K562 (cell line): ENCODE measurements at regions not wholly inside any gene's neighbourhood (a gene's known extent, or its start where the extent isn't known, plus 50 kb on each side); places are given as distances from the start of the nearest gene placed in this dataset.

ENCODE experiments used
- ATAC-seq: fragments of 200-7000 bp; cut with Tn5 transposase; 3 replicates; pipeline ENCODE4 v1.9.1; 2020; ENCODE audit warnings: moderate library complexity
- BruUV-seq: library from RNA; stranded (reverse); fragments of 400-500 nt; replicated peaks from 2 replicates; lab custom pipeline; 2021; lab: Mats Ljungman, UMichigan
- CTCF ChIA-PET: fragments of 300-600 bp; formaldehyde crosslinking; extraction: SDS; loops from one replicate; lab custom pipeline; 2021; ENCODE audit warnings: low intra/inter-chr PET ratio; lab: Yijun Ruan, JAX
- POLR2A ChIA-PET: fragments of 300-600, 350-650 bp; sonication (Branson Sonifier 250); formaldehyde crosslinking; extraction: SDS; loops from one replicate; lab custom pipeline; 2021; ENCODE audit warnings: antibody characterized with exemption, inconsistent platforms; lab: Yijun Ruan, JAX
- DNase-seq, 4 experiments: peaks; one replicate each; pipeline versions ENCODE4 v3.0.0 to v3.0.0-alpha.2; 2011 to 2018; ENCODE audit warnings: low spot score in 3 of 4, mixed read lengths in 3 of 4; ENCODE audit errors: extremely low read depth in 1 of 4
- FAIRE-seq: peaks from 2 replicates; lab custom pipeline; 2011; peaks lifted over from hg19 to GRCh38; lab: Jason Lieb, UNC
- H2AFZ ChIP-seq: 2 replicates; pipeline ENCODE4 v1.6.0; 2011; ENCODE audit warnings: low read depth, low read length, control low read depth, inconsistent platforms
- H3K27ac ChIP-seq: fragments of 200-600 bp; 3 replicates; pipeline ENCODE4 v1.8.0; 2011; ENCODE audit warnings: low read depth, mild to moderate bottlenecking, control low read depth, inconsistent platforms, low read length, moderate library complexity, mixed read lengths; ENCODE audit errors: extremely low read depth
- H3K27me3 ChIP-seq, 2 experiments: fragments of 300-600 bp in 1 of 2; 2 replicates in 1 of 2; 3 replicates in 1 of 2; pipeline versions ENCODE4 v1.6.0 to v1.8.0; 2011; ENCODE audit warnings: inconsistent platforms in 2 of 2, low read length in 2 of 2, mild to moderate bottlenecking in 1 of 2, mixed read lengths in 1 of 2, moderate library complexity in 1 of 2; ENCODE audit not compliant: control insufficient read depth in 2 of 2, insufficient read depth in 2 of 2
- H3K36me3 ChIP-seq: fragments of 300-600 bp; 3 replicates; pipeline ENCODE4 v1.8.0; 2011; ENCODE audit warnings: mild to moderate bottlenecking, low read length, inconsistent platforms; ENCODE audit not compliant: control insufficient read depth, insufficient read depth
- H3K4me1 ChIP-seq, 2 experiments: fragments of 200-600 bp in 1 of 2; replicated peaks in 1 of 2; 2 replicates in 1 of 2; 3 replicates in 1 of 2; pipeline versions ENCODE4 v1.5.1 to v1.8.0; 2011; ENCODE audit warnings: inconsistent platforms in 2 of 2, low read length in 2 of 2, mild to moderate bottlenecking in 1 of 2, mixed read lengths in 1 of 2, moderate library complexity in 1 of 2; ENCODE audit not compliant: control insufficient read depth in 2 of 2, insufficient read depth in 2 of 2
- H3K4me2 ChIP-seq: 2 replicates; pipeline ENCODE4 v1.6.1; 2011; ENCODE audit warnings: low read length, control low read depth, inconsistent platforms, mixed read lengths; ENCODE audit not compliant: insufficient read depth
- H3K4me3 ChIP-seq: fragments of 200-600 bp; sonication (generic), shearing (Covaris generic); 2 replicates; pipeline ENCODE4 v1.5.1; 2016; ENCODE audit warnings: control low read depth, inconsistent platforms
- H3K79me2 ChIP-seq: fragments of 200-600 bp; 3 replicates; pipeline ENCODE4 v1.8.0; 2011; ENCODE audit warnings: low read length, inconsistent platforms; ENCODE audit not compliant: control insufficient read depth, insufficient read depth
- H3K9ac ChIP-seq, 2 experiments: 2 replicates each; pipeline versions ENCODE4 v1.6.0 to v1.6.1; 2011; ENCODE audit warnings: low read depth in 2 of 2, low read length in 2 of 2, control low read depth in 1 of 2, inconsistent platforms in 1 of 2, mild to moderate bottlenecking in 1 of 2, mixed read lengths in 1 of 2; ENCODE audit not compliant: insufficient read depth in 1 of 2
- H3K9me1 ChIP-seq: one replicate; pipeline ENCODE4 v1.6.0; 2011; ENCODE audit warnings: inconsistent platforms, mild to moderate bottlenecking, low read length, moderate library complexity; ENCODE audit not compliant: control insufficient read depth, insufficient read depth
- H3K9me3 ChIP-seq: replicated peaks from 2 replicates; pipeline ENCODE4 v1.5.1; 2011; ENCODE audit warnings: low read depth, low read length, inconsistent platforms; ENCODE audit not compliant: control insufficient read depth, insufficient read depth
- H4K20me1 ChIP-seq: replicated peaks from 2 replicates; pipeline ENCODE4 v1.6.1; 2011; ENCODE audit warnings: low read length, inconsistent platforms, mixed read lengths; ENCODE audit not compliant: control insufficient read depth, insufficient read depth
- CHD4 ChIP-seq: fragments of 200-600 bp; sonication (generic); IDR thresholded peaks from 3 replicates; pipeline ENCODE4 v1.6.1; 2012; ENCODE audit warnings: low read depth, mild to moderate bottlenecking, mixed read lengths, low read length, inconsistent platforms; ENCODE audit not compliant: insufficient read depth, insufficient replicate concordance, poor library complexity, severe bottlenecking
- E4F1 ChIP-seq: fragments of 250-450 bp; sonication (Bioruptor Pico); IDR thresholded peaks from 2 replicates; pipeline ENCODE4 v1.5.0; 2021; ENCODE audit warnings: mild to moderate bottlenecking, borderline replicate concordance
- FIP1L1 ChIP-seq: fragments of 200-400 bp; formaldehyde crosslinking; IDR thresholded peaks from 2 replicates; pipeline ENCODE4 v1.6.1; 2018; ENCODE audit warnings: mild to moderate bottlenecking, low read depth, low read length; ENCODE audit not compliant: poor library complexity, severe bottlenecking
- GMEB1 ChIP-seq: fragments of 250-450 bp; sonication (Bioruptor Pico); IDR thresholded peaks from 2 replicates; pipeline ENCODE4 v1.4.0; 2020; ENCODE audit warnings: mild to moderate bottlenecking
- HDAC8 ChIP-seq: fragments of 450-650 bp; IDR thresholded peaks from 2 replicates; pipeline ENCODE4 v1.6.1; 2016; ENCODE audit warnings: mild to moderate bottlenecking, missing genetic modification characterization, moderate library complexity, missing compliant biosample characterization
- HNRNPLL ChIP-seq: fragments of 200-400 bp; formaldehyde crosslinking; IDR thresholded peaks from 2 replicates; pipeline ENCODE4 v1.6.1; 2017; ENCODE audit warnings: low read length, low read depth, mild to moderate bottlenecking; ENCODE audit not compliant: poor library complexity, severe bottlenecking
- NFXL1 ChIP-seq: fragments of 450-650 bp; formaldehyde crosslinking; IDR thresholded peaks from 2 replicates; pipeline ENCODE4 v1.4.0; 2021; ENCODE audit warnings: mild to moderate bottlenecking
- NR1H2 ChIP-seq: sonication (generic); formaldehyde crosslinking; IDR thresholded peaks from 2 replicates; pipeline ENCODE4 v1.4.0; 2020; ENCODE audit warnings: mild to moderate bottlenecking, missing genetic modification reagents
- NR2F6 ChIP-seq: fragments of 450-650 bp; formaldehyde crosslinking; IDR thresholded peaks from 2 replicates; pipeline ENCODE4 v1.4.0; 2020; ENCODE audit warnings: mild to moderate bottlenecking
- PBX2 ChIP-seq, 2 experiments: IDR thresholded peaks in 1 of 2; conservative IDR thresholded peaks in 1 of 2; 2 replicates each; pipeline ENCODE4 v1.6.1; 2016; ENCODE audit warnings: low read depth in 2 of 2, mild to moderate bottlenecking in 1 of 2, missing compliant biosample characterization in 1 of 2, missing genetic modification characterization in 1 of 2, moderate library complexity in 1 of 2
- PML ChIP-seq: IDR thresholded peaks from 2 replicates; pipeline ENCODE4 v1.6.1; 2012; ENCODE audit warnings: low read length, inconsistent platforms
- RHOXF2B ChIP-seq: fragments of 250-450 bp; sonication (Bioruptor Pico); conservative IDR thresholded peaks from 2 replicates; pipeline ENCODE4 v1.5.1; 2021
- TCF3 ChIP-seq: sonication (generic); formaldehyde crosslinking; IDR thresholded peaks from 2 replicates; pipeline ENCODE4 v1.4.0; 2020; ENCODE audit warnings: mild to moderate bottlenecking, missing genetic modification reagents
- TEAD4 ChIP-seq, 2 experiments: sonication (generic) in 1 of 2; formaldehyde crosslinking in 1 of 2; IDR thresholded peaks; 2 replicates each; pipeline versions ENCODE4 v1.6.1 to v1.8.0; 2012 to 2022; ENCODE audit warnings: borderline replicate concordance in 1 of 2, inconsistent platforms in 1 of 2, low read length in 1 of 2, mild to moderate bottlenecking in 1 of 2, missing genetic modification reagents in 1 of 2
- ZNF764 ChIP-seq: fragments of 250-450 bp; sonication (Bioruptor Pico); IDR thresholded peaks from 2 replicates; pipeline ENCODE4 v1.4.0; 2020; ENCODE audit warnings: low read depth, mild to moderate bottlenecking, moderate library complexity
- WGBS: fragments of 100-300 bp; shearing (Covaris generic); methylation state at CpG from one replicate; pipeline ENCODE4 v1.1.6; 2016; ENCODE audit warnings: low coverage, mixed read lengths; ENCODE audit not compliant: insufficient coverage; ENCODE audit errors: missing lambda C conversion rate; 5-methylcytosine and 5-hydroxymethylcytosine counted together
- in situ Hi-C: fragments of 300-500 bp; cut with MboI; formaldehyde crosslinking; loops from 4 replicates; pipeline ENCODE4 v1.15.0; 2018; ENCODE audit warnings: inconsistent platforms, mixed read lengths
- intact Hi-C: fragments of 100-400 bp; cut with micrococcal nuclease; formaldehyde crosslinking; loops from 2 replicates; pipeline ENCODE4 v1.14.2; 2022

GRCh38 chr14:58697930-58698642 lies 60.3 kb downstream of the DACT1 start:
- Histone ChIP-seq H3K9me3 (no peaks in the 10 kb centered on the region), H3K4me3 (no peak overlapping the region), H4K20me1 (no peaks in the 10 kb centered on the region), H3K27ac (no peak overlapping the region), H3K36me3 (no peaks in the 10 kb centered on the region), H3K4me2 (no peak overlapping the region), H2AFZ (no peak overlapping the region), H3K79me2 (no peaks in the 10 kb centered on the region), H3K9me1 (no peaks in the 10 kb centered on the region), H3K9ac (no peak overlapping the region), H3K27me3 (no peaks in the 10 kb centered on the region), H3K4me1 (no peaks in the 10 kb centered on the region)
- intact Hi-C loops = no loop called here
- ATAC-seq (no peak), FAIRE-seq (no peak), DNase-seq (no peak)
- WGBS = 0% methylated on average over 4 of the region's 4 CpGs
- BruUV-seq = no TSS peak
- in situ Hi-C loops = no loop called here
- CTCF ChIA-PET = no interaction called here
- POLR2A ChIA-PET = no interaction called here
- TF ChIP-seq GMEB1 (CRISPR knock-in tag) (no peak), TEAD4 (IDR thresholded peaks at IDR 0.05; ENCODE audit: low read length) (no peak), TEAD4 (CRISPR knock-in tag; IDR thresholded peaks at IDR 0.05; ENCODE audit: borderline replicate concordance) (no peak), NFXL1 (CRISPR knock-in tag) (no peak), PML (no peak), HDAC8 (tag) (no peak), E4F1 (CRISPR knock-in tag) (no peak), TCF3 (CRISPR knock-in tag) (no peak), PBX2 (CRISPR knock-in tag; IDR thresholded peaks at IDR 0.05; ENCODE audit: low read depth) (no peak), PBX2 (tag; conservative IDR thresholded peaks at IDR 0.05; ENCODE audit: low read depth) (no peak), NR2F6 (CRISPR knock-in tag) (no peak), ZNF764 (no peak), HNRNPLL (no peak), CHD4 (no peak), RHOXF2B (CRISPR knock-in tag) (no peak), FIP1L1 (no peak), NR1H2 (CRISPR knock-in tag) (no peak)
